Activated T-cell treated with anti-CD3 and anti-CD28 coated beads for 4 hours (primary cell): ENCODE measurements at regions not wholly inside any gene's neighbourhood (a gene's known extent, or its start where the extent isn't known, plus 50 kb on each side); places are given as distances from the start of the nearest gene placed in this dataset.

Experiments used
- DNase-seq: peaks from one replicate; pipeline ENCODE4 v3.0.0-alpha.2; 2020

DNA sequence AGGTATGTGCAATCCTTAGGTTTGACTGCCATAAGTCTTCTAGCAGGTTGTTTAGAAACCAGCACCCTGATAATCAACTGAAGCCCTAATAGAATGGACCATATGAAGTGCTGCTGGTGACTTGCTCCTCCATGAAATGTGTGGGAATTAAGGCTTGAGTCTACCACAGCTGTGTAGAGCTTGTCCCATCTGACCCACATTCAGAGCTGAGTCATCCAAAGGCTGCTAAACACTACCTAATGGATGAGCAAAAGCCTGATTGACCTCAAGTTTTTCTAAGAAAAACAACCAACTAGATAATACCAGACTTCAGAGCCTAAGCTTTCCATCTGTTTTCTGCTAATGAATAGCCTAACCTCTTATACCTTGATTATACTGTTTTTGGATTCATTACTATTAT is 120.3 kb upstream of the MOCS1 start:
- no peak for DNase-seq

DNA sequence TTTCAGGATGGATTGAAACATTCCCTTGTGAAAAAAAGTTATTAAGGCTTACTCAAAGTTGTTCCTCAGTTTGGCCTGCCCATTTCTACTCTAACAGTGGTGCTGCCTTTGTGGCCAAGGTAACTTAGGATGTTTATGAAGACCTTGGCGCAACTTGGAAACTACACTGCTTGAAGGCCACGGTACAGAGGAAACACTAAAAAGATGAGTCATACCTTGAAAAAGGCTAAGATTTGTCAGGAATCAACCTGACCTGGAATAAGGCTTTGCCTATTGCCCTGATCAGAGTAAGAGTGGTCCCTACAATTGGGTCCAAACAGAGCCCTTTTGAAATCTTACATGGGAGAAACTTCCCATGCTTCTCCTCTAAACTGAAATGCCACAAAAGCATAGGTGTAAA is 119.9 kb upstream of the MOCS1 start:
- no peak for DNase-seq

DNA sequence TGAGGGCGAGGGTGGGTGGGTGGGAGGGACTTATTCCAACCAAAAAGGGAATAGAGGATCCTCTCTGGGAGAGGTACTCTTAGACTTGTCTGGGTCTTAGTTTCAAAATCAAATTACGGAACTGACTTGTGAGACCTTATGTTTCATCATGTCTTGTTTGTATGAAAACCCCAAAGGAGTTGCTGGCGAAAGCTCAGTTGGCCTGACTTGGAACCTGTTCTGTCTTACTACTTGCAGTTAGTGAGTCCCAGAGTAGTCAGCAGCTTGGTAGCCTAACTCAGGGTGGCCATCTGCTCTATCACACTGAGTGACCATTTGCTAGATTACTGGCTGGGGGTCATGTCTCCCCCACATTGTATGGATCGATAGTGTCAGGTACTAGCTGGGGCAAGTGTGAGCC is 114.9 kb upstream of the MOCS1 start:
- DNase-seq = no peak

DNA sequence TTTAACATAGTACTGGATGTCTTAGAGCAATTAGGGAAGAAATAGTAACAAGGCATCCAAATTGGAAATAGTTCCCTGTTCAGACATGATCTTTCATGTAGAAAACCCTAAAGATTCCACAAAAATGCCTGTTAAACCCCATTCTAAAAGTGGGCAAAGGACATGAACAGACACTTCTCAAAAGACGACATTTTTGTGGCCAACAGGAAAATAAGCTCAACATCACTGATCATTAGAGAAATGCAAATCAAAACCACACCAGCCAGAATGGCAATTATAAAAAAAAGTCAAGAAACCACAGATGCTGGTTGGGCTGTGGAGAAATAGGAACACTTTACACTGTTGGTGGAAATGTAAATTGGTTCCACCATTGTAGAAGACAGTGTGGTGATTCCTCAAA is 109.9 kb upstream of the MOCS1 start:
- no peak for DNase-seq

DNA sequence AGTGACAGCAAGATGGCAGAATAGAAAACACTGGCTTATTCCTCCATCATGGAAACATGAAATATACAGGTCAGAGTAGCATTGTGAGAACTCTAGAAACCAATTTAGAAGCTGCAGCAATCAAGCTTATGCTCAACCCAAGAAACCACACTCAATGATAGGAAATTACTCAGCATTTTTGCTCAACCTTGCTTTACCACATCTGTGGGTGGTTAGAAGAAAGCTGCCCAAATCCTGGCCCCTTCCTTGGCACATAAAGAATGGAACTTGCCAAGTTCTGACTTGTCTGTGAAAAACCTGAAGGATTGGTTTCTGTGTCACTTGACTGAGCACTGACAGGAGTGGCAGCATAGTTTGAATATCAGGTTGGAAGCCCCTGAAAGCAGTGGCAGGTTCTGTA is 108.0 kb upstream of the MOCS1 start:
- no peak for DNase-seq

DNA sequence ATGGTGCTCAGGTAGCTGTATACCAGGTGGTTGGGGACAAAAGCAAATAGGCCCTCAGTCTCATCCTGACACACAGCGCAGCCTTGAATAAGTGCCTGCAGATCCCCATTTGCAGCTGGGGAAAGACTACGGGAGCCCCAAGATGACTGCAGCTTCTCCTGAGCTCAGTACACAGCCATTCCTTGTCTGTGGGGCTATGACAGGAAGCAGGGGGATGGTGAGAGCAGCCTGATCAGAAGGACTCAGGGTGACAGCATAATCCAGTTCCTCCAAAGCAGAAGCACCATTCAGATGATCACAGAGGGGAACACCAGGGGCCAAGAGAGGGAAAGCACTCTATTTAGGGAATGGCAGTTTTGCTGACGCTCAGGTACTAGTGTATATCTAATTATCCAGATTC is 104.8 kb upstream of the MOCS1 start:
- no peak for DNase-seq

DNA sequence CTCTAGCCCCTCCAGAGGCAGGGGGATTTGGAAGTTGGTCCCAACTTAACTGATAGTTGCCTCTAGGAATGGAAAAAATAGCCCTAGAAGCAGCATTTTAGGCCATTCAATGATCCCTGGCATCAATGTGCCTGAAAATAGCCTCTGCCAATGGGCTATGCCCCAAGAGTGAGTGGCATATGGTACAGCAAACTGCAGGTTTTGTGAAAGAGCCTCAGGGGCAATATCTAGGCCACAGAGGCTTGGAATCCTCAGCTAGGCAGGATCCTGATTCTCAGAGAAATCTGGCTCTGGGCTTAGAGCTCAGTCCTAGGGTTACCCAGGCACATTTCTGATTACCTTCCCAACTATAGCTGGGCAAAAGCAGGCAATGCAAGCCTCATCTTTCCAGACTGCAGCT is 104.4 kb upstream of the MOCS1 start:
- no peak for DNase-seq

DNA sequence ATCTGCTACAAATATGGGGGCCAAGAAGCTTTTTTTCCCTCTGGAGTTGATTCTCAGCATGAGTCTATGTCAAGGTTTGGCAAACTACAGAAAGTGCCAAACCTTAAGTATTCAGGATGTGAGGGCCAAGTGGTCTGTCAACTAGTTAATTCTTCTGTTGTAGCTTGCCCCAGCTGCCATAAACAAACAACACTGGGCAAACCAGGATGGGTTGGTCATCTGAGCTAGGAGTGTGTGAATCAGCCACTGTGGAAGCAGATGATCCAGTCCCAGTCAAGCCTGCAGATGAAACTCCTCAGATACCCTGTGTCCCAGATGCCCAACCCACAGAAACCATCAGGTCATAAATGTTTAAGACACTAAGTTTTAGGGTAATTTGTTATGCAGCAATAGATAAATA is 103.0 kb upstream of the MOCS1 start:
- DNase-seq = no peak

DNA sequence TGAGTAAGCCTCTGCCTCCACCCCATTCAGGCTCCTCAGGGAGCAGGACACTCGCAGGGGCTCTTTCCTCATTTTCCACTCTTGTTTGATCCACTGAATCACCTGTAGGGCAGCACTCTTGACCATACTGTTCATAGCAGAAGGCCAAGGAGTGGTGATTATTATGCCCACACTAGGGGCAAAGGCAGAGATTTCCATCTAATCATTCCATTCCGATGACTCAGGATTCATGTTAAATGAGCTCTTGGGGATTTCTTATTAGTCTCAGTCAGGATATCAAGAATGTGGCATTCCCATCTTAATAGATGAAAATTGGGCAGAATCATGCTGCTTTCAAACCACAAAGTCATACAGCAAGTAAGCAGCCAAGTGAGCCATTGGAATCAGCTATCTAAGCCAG is 101.9 kb upstream of the MOCS1 start:
- no peak for DNase-seq

DNA sequence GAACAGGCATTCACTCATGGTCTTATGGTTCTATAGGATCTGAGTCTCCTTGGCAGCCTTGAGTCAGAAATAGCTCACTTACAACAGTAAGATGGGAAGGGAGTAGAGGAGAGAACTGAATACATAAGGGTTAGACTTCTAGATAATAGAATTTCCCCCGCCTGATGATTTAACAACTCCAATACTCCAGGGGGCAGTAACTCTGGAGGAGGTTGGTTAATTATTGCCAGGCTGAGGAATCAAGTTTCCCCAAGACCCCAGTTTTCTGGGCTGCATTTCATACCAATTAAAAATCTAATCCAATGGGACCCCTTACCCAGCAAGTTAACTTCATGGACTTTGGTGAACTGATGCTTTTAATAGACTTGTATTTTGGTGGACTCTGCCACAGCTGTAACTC is 94.2 kb upstream of the MOCS1 start:
- no peak for DNase-seq

DNA sequence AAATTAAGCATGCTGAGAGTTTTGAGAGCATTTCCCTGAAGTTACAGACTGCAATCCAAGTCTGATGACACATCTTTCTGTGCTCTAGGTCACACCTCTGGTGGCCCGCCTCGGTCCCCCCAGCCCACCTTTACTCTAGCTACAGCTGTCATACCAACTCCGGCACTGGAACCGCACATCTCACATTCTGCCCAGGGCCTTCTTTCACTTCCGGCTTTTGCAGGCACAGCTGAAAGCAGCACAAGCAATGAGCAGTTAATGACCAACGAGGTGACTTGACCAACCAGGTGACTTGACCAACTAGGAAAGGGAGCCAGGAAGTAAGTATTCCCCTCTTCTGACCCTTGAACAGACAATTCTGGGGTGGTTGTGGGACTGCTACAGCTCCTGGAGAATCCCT is 88.6 kb upstream of the MOCS1 start:
- no peak for DNase-seq

DNA sequence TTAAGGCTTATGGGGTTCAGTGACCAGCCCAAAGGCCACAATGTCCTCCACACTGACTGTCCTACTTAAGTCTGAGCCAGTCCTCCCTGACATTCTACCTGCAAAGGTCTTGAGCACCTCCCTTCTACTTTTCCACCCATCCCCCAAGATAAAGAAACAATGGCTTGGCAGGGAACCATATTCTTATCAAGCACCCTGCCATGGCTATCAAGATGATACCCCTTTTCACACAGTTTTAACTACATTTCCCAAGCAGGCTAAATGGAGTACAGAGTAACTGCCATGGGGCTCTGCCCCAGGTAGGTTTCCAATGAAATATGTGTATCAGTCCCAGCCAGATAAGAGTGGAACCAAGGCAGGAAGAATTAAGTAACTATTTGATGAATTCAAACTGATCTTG is 85.9 kb upstream of the MOCS1 start:
- DNase-seq = no peak

DNA sequence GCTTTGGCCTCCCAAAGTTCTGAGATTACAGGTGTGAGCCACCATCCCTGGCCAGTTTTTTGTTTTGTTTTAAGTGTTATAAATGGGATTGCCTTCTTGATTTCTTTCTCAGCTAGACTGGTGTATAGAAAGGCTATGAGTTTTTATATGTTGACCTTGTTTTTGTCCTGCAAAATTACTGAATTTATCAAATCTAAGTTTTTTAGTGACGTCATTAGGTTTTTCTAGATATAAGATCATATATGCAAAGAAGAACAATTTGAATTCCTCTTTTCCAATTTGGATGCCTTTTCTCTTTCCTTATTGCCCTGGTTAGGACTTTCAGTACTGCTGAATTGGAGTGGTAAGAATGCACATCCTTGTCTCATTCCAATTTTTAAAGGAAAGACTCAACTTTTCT is 81.3 kb upstream of the MOCS1 start:
- DNase-seq = no peak

DNA sequence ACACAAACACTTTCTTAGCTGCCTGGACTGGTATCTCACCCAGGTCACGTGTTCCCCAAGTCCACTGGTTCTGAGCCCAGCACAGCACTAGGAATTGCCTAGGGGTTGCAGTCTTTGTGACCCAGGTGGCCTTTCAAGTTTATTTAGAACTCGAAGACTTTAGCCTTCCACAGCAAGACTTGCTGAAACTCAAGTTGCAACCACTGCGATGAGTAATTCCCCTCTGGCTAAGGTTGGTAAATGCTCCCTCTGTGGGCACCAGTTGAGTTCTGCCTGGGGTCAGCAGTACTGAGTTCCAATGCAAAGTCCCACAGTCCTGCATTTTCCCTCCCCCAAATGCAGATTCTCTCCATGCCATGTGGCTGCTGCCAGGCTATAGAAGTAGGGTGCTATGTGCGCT is 77.6 kb upstream of the MOCS1 start:
- DNase-seq = no peak

DNA sequence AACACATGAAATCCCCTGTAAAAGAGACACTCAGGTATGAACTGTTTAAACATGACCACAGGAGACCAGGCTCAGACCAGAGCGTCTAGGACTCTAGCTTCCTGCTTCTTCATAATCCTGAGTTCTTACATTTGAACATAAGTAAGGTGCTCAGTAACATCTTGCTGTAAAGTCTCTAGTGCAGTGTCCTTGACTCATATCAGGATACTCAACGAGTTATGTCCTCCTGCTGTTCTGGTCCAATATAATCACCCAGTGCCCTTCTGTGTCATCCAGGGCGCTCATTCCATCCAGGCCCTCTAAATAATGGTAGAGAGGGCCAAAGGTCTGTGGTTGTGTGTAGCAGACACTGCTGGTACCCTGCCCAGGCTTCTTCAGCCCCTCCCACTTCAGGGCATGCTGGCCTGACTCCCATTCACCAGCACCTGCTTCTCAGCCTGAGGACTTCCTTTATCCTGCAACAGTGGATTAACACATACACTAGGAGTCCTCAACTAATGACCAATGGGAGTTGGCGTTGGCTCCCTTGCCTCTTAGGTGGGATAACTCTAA is 66.8 kb upstream of the MOCS1 start:
- no peak for DNase-seq

DNA sequence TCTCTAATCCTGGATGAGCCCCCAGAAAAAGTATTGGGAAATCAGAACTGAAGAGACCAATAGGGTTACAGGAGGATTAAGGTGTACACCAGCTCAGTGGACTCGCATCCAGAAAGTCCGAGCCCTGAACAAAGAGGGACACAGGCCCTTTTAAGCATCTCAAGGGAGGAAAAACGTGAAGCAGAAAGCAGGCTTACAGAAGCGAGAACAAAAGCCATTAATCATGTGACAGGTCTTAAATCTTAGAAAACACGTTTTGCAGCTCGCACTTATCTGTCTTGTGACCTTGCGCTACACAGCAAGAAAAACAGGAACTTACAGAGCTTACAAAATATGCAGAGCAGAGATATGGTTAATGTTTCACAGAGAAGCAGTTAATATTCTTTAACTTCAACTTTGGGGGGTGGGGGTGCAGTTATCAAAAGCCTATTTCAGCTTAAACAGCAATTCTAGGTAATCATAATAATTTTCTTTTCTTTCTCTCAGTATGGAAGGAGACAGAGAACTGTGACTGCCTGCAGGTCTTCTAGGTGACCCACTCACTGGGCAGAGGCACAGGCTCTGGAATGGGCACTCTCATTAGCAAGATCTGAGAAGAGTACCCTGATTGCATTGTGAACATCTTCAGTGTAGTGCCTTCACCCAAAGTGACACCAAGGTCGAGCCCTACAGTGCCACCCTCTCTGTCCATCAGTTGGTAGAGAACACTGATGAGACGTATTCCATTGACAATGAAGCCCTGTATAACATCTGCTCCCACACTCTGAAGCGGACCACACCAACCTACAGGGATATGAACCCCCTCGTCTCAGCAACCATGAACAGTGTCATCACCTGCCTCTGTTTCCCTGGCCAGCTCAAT is 65.0 kb upstream of the MOCS1 start:
- DNase-seq = no peak

DNA sequence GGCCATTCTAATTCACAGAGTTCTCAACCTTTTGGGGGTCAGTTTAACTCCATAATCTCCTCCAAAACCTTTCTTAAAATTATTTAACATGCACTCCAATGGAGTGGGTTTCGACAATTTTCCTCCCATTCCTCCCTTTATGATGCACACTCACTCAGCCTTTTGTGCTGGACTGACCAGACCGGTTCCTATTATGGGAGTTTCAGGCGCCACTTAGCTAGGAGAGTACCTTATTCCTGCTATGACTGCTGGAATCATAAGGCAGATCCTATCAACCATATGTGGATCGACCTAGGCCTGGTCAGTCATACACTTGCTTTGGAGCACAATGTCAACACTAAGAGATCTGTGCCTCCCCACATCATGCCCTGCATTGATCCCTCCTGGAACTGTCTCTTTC is 63.9 kb upstream of the MOCS1 start:
- DNase-seq = no peak

DNA sequence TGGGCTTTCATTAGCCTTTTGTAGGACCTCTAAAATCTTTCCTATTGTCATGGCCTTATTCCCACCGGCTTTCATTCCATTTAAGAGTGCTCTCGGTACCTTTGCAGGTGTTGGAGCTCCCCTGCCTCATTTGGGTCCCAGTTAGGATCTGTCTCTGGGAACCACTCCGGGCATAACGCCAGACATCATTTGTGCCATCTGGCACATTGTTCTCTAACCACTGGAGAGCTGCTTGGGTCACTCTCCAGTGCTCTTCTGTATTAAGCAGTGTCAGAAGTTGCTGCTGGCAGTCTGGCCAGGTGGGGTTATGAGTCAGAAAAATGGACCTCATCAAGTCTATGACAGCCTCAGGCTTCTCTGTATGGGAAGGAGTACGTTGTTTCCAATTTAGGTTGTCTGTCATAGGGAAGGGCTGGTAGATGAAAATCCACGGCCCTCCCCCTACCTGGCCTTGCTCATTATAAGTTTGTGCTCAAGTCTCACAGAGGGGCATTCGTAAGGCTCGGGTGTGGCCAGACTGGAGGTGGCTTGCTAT is 62.9 kb upstream of the MOCS1 start:
- no peak for DNase-seq

DNA sequence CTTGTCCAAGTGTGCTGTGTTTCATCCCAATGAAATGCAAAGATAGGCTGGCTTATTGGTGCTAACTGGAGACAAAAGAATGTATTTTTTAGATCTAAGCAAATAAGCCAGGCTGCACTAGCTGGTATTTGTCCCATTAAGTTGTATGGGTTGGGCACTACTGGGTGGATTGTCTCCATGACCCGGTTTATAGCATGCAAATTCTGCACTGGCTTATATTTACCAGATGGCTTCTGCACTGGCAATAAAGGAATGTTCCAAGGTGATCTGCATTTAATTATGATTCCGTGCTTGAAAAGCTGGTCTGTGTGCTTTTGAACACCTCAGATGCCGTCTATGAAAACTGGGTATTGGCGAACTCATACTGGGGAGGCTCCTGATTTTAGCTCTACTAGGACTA is 61.4 kb upstream of the MOCS1 start:
- no peak for DNase-seq

DNA sequence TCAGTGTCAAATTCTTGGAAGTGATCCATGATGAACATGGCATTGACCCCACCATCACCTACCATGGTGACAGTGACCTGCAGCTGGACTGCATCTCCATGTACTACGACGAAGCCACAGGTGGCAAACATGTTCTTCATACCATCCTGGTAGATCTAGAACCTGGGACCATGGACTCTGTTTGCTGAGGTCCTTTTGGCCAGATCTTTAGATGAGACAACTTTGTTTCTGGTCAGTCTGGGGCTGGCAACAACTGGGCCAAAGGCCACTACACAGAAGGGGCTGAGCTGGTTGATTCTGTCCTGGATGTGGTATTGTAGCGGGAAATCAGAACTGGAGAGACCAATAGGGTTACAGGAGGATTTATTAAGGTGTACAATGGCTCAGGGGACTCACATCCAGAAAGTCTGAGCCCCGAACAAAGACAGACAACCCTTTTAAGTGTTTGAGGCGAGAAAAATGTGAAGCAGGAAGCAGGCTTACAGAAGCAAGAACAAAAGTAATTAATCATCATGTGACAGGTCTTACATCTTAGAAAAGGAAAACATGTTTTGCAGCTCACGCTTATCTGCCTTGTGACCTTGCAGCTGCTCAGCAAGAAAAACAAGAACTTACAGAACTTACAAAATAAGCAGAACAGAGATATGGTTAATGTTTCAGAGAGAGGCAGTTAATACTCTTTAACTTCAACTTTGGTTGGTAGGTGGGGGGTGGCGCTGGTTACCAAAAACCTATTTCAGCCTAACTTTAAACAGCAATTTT is 58.8 kb upstream of the MOCS1 start:
- no peak for DNase-seq
